CD4-positive, CD25-positive, alpha-beta regulatory T cell (primary cell): ENCODE measurements at regions not wholly inside any gene's neighbourhood (a gene's known extent, or its start where the extent isn't known, plus 50 kb on each side); places are given as distances from the start of the nearest gene placed in this dataset.

Experiments used
- ATAC-seq, 2 donors: fragments of 150-1000 bp; cut with Tn5 transposase; one replicate each; pipeline ENCODE4 v1.10.0; 2021; ENCODE audit warnings: low read depth in 2 of 2, moderate number of reproducible peaks in 2 of 2, moderate library complexity in 1 of 2
- DNase-seq, 3 donors: peaks; one replicate each; pipeline versions ENCODE4 v3.0.0 to v3.0.0-alpha.2; 2012 to 2022; ENCODE audit warnings: mixed read lengths in 1 of 3
- H3K27ac ChIP-seq: one replicate; pipeline ENCODE4 v1.7.0; 2013; ENCODE audit warnings: mild to moderate bottlenecking, low read length; ENCODE audit not compliant: insufficient read depth, poor library complexity, severe bottlenecking
- H3K27me3 ChIP-seq: one replicate; pipeline ENCODE4 v1.7.0; 2013; ENCODE audit warnings: low read length; ENCODE audit not compliant: control insufficient read depth, insufficient read depth
- H3K36me3 ChIP-seq: one replicate; pipeline ENCODE4 v1.7.0; 2013; ENCODE audit warnings: mild to moderate bottlenecking, low read length, moderate library complexity; ENCODE audit not compliant: control insufficient read depth, insufficient read depth
- H3K4me1 ChIP-seq: 2 replicates; pipeline ENCODE4 v1.7.0; 2013; ENCODE audit warnings: mild to moderate bottlenecking, low read length; ENCODE audit not compliant: insufficient read depth, control insufficient read depth, poor library complexity, severe bottlenecking
- H3K4me3 ChIP-seq: one replicate; pipeline ENCODE4 v1.7.0; 2013; ENCODE audit warnings: low read depth, mild to moderate bottlenecking, low read length, moderate library complexity
- H3K9me3 ChIP-seq, 2 experiments: 1 replicate in 1 of 2; 2 replicates in 1 of 2; pipeline ENCODE4 v1.7.0; 2013; ENCODE audit warnings: low read length in 2 of 2, mild to moderate bottlenecking in 1 of 2, moderate library complexity in 1 of 2; ENCODE audit not compliant: control insufficient read depth in 2 of 2
- H3K27ac Mint-ChIP-seq, 3 donors: one replicate each; pipeline ENCODE4 v1.8.0; 2020 to 2022; ENCODE audit warnings: mild to moderate bottlenecking in 3 of 3, mixed read lengths in 3 of 3, moderate library complexity in 2 of 3
- H3K27me3 Mint-ChIP-seq: one replicate; pipeline ENCODE4 v1.8.0; 2022; ENCODE audit warnings: mild to moderate bottlenecking, mixed read lengths
- H3K36me3 Mint-ChIP-seq: one replicate; pipeline ENCODE4 v1.8.0; 2020; ENCODE audit warnings: mixed read lengths
- H3K4me1 Mint-ChIP-seq, 4 donors: one replicate each; pipeline ENCODE4 v1.8.0; 2020 to 2022; ENCODE audit warnings: mixed read lengths in 4 of 4, mild to moderate bottlenecking in 1 of 4
- H3K4me3 Mint-ChIP-seq, 4 donors: one replicate each; pipeline ENCODE4 v1.8.0; 2020 to 2022; ENCODE audit warnings: mild to moderate bottlenecking in 4 of 4, mixed read lengths in 4 of 4, moderate library complexity in 3 of 4
- H3K9me3 Mint-ChIP-seq, 7 donors: one replicate each; pipeline ENCODE4 v1.8.0; 2020 to 2022; ENCODE audit warnings: mixed read lengths in 7 of 7, mild to moderate bottlenecking in 3 of 7, moderate library complexity in 2 of 7

DNA sequence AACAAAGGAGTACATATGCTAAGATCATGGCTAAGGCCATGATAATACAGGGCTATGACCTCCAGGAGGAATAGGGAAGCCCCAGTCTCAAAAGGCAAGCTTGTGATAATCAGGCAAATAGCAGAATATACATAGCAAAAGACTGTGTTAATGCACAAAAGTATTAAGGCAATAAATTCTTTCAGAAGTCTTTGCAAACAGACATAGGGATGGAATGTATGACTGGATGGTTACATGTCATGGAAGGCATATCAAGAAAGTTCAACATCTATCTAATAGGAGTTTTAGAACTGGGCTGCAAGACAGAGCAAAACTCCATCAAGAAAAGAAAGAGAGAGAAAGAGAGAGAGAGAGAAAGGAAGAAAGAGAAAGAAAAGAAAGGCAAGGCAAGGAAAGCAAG lies 264.5 kb upstream of the CDH6 start:
- Mint-ChIP-seq H3K27me3 (no peaks in the 10 kb centered on the region), H3K9me3 (peaks cover 4 to 25% (median 6%) of the 10 kb centered on the region in 7 donors), H3K4me3 (no peak overlapping the region), H3K4me1 (no peaks in the 10 kb centered on the region), H3K36me3 (no peaks in the 10 kb centered on the region), H3K27ac (no peak overlapping the region)
- Histone ChIP-seq H3K4me1 (no peaks in the 10 kb centered on the region), H3K4me3 (no peak overlapping the region), H3K36me3 (no peaks in the 10 kb centered on the region), H3K9me3 (no peaks in the 10 kb centered on the region), H3K27me3 (no peaks in the 10 kb centered on the region), H3K27ac (no peak overlapping the region)
- ATAC-seq: no peak
- no peak for DNase-seq

DNA sequence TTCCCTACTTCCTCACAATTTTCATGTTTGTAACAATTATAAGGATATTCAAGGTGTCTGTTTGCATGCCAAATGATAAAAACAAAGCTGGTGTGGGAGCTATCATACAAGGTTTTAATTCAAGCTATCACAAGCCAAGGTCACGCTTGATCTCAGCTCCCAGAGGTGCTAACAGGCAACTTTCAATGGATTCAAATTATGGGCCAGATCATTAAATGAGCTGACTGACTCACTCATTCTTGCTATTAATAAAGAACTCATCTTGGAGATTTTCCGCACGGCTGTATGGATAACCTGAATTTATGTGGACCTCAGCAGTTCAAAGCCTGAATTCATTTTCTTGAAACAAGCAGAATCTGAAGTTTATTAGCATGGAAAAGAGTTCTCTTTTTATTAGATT lies 267.3 kb upstream of the CDH6 start:
- Histone ChIP-seq H3K27ac (no peak overlapping the region), H3K27me3 (no peaks in the 10 kb centered on the region), H3K9me3 (no peaks in the 10 kb centered on the region), H3K36me3 (no peaks in the 10 kb centered on the region), H3K4me3 (no peak overlapping the region), H3K4me1 (no peaks in the 10 kb centered on the region)
- DNase-seq (no peak), ATAC-seq (no peak)
- H3K27ac Mint-ChIP-seq: no peak overlapping the region
- H3K9me3 Mint-ChIP-seq: peaks cover 4 to 38% (median 9%) of the 10 kb centered on the region in 7 donors
- H3K4me3 Mint-ChIP-seq: no peak overlapping the region
- no peaks in the 10 kb centered on the region for H3K4me1 Mint-ChIP-seq
- H3K36me3 Mint-ChIP-seq: no peaks in the 10 kb centered on the region
- no peaks in the 10 kb centered on the region for H3K27me3 Mint-ChIP-seq

DNA sequence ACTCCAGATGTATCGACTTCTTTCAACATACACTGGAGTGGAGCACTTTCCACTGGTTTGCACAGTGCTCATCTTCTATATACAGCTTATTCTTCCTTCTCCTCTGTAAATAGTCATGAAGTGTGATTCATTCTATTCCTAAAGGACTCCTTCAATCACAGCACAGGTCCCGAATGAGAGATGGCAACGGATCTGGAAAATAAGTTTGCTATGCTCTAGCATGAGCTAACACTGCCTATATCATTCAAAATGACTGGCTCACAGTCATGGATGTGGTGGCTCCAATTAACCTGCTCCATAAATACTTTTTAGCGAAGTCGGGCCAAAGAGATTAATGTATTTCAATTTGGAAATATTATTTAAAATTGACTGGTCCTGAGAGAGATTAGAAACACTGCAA lies 272.1 kb upstream of the CDH6 start:
- H3K27ac Mint-ChIP-seq: no peak overlapping the region
- ATAC-seq: no peak

DNA sequence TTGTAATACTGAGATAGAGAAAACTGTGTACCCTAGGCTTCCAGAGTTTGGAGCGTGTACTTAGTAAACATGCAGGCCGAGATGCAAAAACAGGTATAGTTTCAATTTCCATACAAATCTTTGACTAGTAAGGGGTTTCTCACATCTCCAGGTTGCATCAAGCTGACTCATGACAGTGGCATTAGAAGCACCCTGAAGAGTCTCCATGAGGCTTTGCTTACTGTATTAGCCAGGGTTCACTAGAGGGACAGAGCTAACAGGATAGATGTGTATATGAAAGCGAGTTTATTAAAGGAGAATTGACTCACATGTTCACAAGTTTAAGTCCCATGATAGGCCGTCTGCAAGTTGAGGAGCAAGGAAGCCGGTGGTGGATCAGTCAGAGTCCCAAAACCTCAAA lies 275.3 kb upstream of the CDH6 start:
- no peak overlapping the region for H3K4me3 Mint-ChIP-seq
- no peak overlapping the region for H3K4me3 ChIP-seq
- ATAC-seq (no peak), DNase-seq (no peak)
- no peaks in the 10 kb centered on the region for H3K27me3 Mint-ChIP-seq
- no peaks in the 10 kb centered on the region for H3K9me3 ChIP-seq
- no peaks in the 10 kb centered on the region for H3K27me3 ChIP-seq
- H3K4me1 ChIP-seq: no peaks in the 10 kb centered on the region
- no peak overlapping the region for H3K27ac ChIP-seq
- H3K36me3 ChIP-seq: no peaks in the 10 kb centered on the region
- no peak overlapping the region for H3K27ac Mint-ChIP-seq
- H3K9me3 Mint-ChIP-seq: peaks cover 3 to 13% (median 7%) of the 10 kb centered on the region in 7 donors
- no peaks in the 10 kb centered on the region for H3K36me3 Mint-ChIP-seq
- H3K4me1 Mint-ChIP-seq: no peaks in the 10 kb centered on the region

More for the DNA sequence above, 272.1 kb upstream of the CDH6 start:
- no peaks in the 10 kb centered on the region for H3K36me3 ChIP-seq
- H3K27ac ChIP-seq: no peak overlapping the region
- no peaks in the 10 kb centered on the region for H3K36me3 Mint-ChIP-seq
- no peaks in the 10 kb centered on the region for H3K27me3 Mint-ChIP-seq
- DNase-seq: no peak
- no peak overlapping the region for H3K4me3 ChIP-seq
- H3K4me3 Mint-ChIP-seq: no peak overlapping the region
- H3K4me1 Mint-ChIP-seq: no peaks in the 10 kb centered on the region
- no peaks in the 10 kb centered on the region for H3K9me3 ChIP-seq
- H3K4me1 ChIP-seq: no peaks in the 10 kb centered on the region
- peaks cover 2 to 34% (median 8%) of the 10 kb centered on the region in 7 donors for H3K9me3 Mint-ChIP-seq
- no peaks in the 10 kb centered on the region for H3K27me3 ChIP-seq

DNA sequence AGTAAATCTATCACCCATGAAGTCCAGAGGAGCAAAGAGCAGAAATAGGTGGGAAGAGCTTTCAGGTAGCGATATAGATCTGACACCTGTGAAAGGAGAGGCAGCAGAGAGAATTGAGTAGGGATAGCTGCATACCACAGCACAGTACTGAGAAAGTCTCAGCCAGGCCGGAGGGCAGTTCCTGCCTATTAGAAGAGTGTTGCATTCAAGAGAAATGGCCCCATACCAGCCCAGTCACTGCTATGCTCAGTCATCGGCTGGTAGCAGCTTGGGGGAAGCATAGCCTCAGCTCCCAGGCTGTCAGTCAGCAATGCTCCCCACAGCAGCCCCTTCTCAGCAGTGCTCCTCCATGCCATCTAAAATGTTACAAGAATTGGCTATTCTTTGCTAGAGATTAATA lies 285.1 kb upstream of the CDH6 start:
- H3K27me3 Mint-ChIP-seq: no peaks in the 10 kb centered on the region
- no peaks in the 10 kb centered on the region for H3K4me1 Mint-ChIP-seq
- DNase-seq: no peak
- H3K27ac Mint-ChIP-seq: no peak overlapping the region
- ATAC-seq: no peak
- no peaks in the 10 kb centered on the region for H3K36me3 ChIP-seq
- no peak overlapping the region for H3K4me3 Mint-ChIP-seq
- H3K4me3 ChIP-seq: no peak overlapping the region
- no peaks in the 10 kb centered on the region for H3K4me1 ChIP-seq
- no peaks in the 10 kb centered on the region for H3K27me3 ChIP-seq
- no peaks in the 10 kb centered on the region for H3K36me3 Mint-ChIP-seq
- no peak overlapping the region for H3K27ac ChIP-seq
- peaks cover 0 to 21% (median 3%) of the 10 kb centered on the region in 7 donors for H3K9me3 Mint-ChIP-seq
- peaks cover 3% of the 10 kb centered on the region in 2 experiments for H3K9me3 ChIP-seq

DNA sequence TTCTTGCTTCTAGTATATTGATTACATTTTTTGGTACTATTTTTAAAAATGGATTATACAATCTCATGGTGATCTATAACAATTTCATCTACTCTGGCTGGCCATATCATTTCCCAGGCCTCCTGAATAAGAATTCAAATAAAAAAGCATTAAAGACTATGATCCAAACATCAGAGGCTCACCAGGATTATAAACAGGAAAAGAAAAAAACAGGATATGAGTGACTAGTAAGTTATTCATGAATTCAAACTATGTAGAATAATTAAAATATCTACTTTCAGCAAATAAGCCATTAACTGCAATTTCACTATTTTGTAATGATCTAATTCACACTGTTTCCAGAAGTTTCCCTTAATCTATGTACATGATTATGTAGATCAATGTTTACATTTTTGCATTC lies 293.1 kb upstream of the CDH6 start:
- Histone ChIP-seq H3K27me3 (no peaks in the 10 kb centered on the region), H3K4me1 (no peaks in the 10 kb centered on the region), H3K36me3 (no peaks in the 10 kb centered on the region), H3K9me3 (peaks cover 0 to 4% of the 10 kb centered on the region in 2 experiments), H3K27ac (no peak overlapping the region), H3K4me3 (no peak overlapping the region)
- H3K4me3 Mint-ChIP-seq: no peak overlapping the region
- peaks cover 0 to 24% (median 8%) of the 10 kb centered on the region in 7 donors for H3K9me3 Mint-ChIP-seq
- H3K36me3 Mint-ChIP-seq: no peaks in the 10 kb centered on the region
- ATAC-seq (no peak), DNase-seq (no peak)
- H3K4me1 Mint-ChIP-seq: no peaks in the 10 kb centered on the region
- no peak overlapping the region for H3K27ac Mint-ChIP-seq
- H3K27me3 Mint-ChIP-seq: no peaks in the 10 kb centered on the region

DNA sequence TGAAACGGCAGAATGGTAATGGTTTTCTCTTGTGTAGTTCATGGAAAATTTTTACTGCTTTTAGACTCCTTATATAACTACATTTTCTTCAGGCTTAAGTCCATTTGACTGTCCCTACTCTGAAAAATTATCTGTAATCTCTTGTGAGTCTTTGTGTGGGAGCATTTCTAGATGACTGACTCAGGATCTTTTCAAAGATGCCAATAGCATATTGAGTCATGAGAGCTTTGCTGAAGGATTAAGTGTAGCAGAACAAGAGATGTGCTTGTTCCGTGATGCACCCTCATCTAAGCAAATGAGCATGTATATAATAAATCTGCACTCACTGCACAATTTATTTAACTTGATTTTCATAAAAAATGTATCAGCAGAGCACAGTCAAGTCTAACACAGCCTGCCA lies 298.7 kb upstream of the CDH6 start:
- DNase-seq: no peak
- Mint-ChIP-seq H3K9me3 (peaks cover 1 to 42% (median 5%) of the 10 kb centered on the region in 7 donors), H3K36me3 (no peaks in the 10 kb centered on the region), H3K27ac (no peak overlapping the region), H3K27me3 (no peaks in the 10 kb centered on the region), H3K4me3 (no peak overlapping the region), H3K4me1 (no peaks in the 10 kb centered on the region)
- Histone ChIP-seq H3K27me3 (no peaks in the 10 kb centered on the region), H3K9me3 (peaks cover 0 to 4% of the 10 kb centered on the region in 2 experiments), H3K4me1 (no peaks in the 10 kb centered on the region), H3K27ac (no peak overlapping the region), H3K36me3 (no peaks in the 10 kb centered on the region), H3K4me3 (no peak overlapping the region)
- no peak for ATAC-seq

DNA sequence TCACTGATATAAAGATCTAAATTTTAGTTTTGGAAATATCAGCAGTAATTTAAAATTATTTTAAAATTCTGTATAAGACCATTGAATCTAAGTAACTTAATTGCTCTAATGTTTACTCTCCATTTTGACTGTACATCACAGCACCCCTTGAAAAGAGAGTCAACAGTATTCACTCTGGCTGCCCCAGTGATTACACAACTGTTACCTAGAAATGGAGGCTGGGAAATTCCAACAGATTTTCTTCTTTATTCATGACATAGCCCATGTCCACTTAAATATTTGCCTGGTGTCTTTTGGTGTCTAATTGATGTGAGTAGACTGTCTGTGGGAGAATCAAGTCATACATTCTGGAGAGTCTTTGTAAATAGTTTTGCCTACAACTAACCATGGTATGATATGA lies 301.8 kb upstream of the CDH6 start:
- H3K36me3 Mint-ChIP-seq: no peaks in the 10 kb centered on the region
- H3K4me1 Mint-ChIP-seq: no peaks in the 10 kb centered on the region
- no peak for DNase-seq
- H3K4me3 ChIP-seq: no peak overlapping the region
- no peak overlapping the region for H3K4me3 Mint-ChIP-seq
- peaks cover 0 to 38% (median 3%) of the 10 kb centered on the region in 7 donors for H3K9me3 Mint-ChIP-seq
- H3K27me3 Mint-ChIP-seq: no peaks in the 10 kb centered on the region
- H3K27ac Mint-ChIP-seq: no peak overlapping the region
- H3K36me3 ChIP-seq: no peaks in the 10 kb centered on the region
- no peak overlapping the region for H3K27ac ChIP-seq
- ATAC-seq: no peak
- H3K27me3 ChIP-seq: no peaks in the 10 kb centered on the region
- H3K9me3 ChIP-seq: no peaks in the 10 kb centered on the region
- H3K4me1 ChIP-seq: no peaks in the 10 kb centered on the region
